OCI-LY3 (cell line): ENCODE measurements at regions not wholly inside any gene's neighbourhood (a gene's known extent, or its start where the extent isn't known, plus 50 kb on each side); places are given as distances from the start of the nearest gene placed in this dataset.

ENCODE experiments used
- H2AFZ ChIP-seq: fragments of 200-600, 300-600 bp; shearing (Covaris generic); 2 replicates; pipeline ENCODE4 v1.6.0; 2014; ENCODE audit warnings: antibody characterized with exemption, low read depth, low read length
- H3K27ac ChIP-seq: fragments of 200-600, 300-600 bp; sonication (generic); 2 replicates; pipeline ENCODE4 v1.5.1; 2014; ENCODE audit warnings: mild to moderate bottlenecking, low read length, moderate library complexity, mixed read lengths
- H3K27me3 ChIP-seq: fragments of 200-600, 300-600 bp; sonication (generic); 2 replicates; pipeline ENCODE4 v1.6.1; 2014; ENCODE audit warnings: low read depth, low read length, mixed read lengths
- H3K36me3 ChIP-seq: fragments of 200-600, 300-600 bp; sonication (generic); replicated peaks from 2 replicates; pipeline ENCODE3; 2014; ENCODE audit warnings: low read depth, low read length, mixed read lengths
- H3K4me1 ChIP-seq: fragments of 300-600, 200-600 bp; sonication (generic); 2 replicates; pipeline ENCODE4 v1.6.1; 2014; ENCODE audit warnings: low read length, mixed read lengths
- H3K4me2 ChIP-seq: fragments of 200-600, 300-600 bp; sonication (generic); 2 replicates; pipeline ENCODE4 v1.6.1; 2014; ENCODE audit warnings: low read length, mixed read lengths
- H3K4me3 ChIP-seq: fragments of 300-600, 200-600 bp; sonication (generic); 2 replicates; pipeline ENCODE4 v1.5.1; 2014; ENCODE audit warnings: antibody characterized with exemption, mild to moderate bottlenecking, low read length, moderate library complexity
- H3K79me2 ChIP-seq: fragments of 300-600, 200-600 bp; shearing (Covaris generic); 2 replicates; pipeline ENCODE4 v1.6.1; 2014; ENCODE audit warnings: mild to moderate bottlenecking, low read length, mixed read lengths
- H3K9ac ChIP-seq: fragments of 300-600, 200-600 bp; shearing (Covaris generic); 2 replicates; pipeline ENCODE4 v1.6.0; 2014; ENCODE audit warnings: mild to moderate bottlenecking, low read length, moderate library complexity
- H3K9me3 ChIP-seq: fragments of 200-600, 300-600 bp; shearing (Covaris generic); 2 replicates; pipeline ENCODE4 v1.6.1; 2014; ENCODE audit warnings: low read length, mixed read lengths; ENCODE audit not compliant: insufficient read depth
- H4K20me1 ChIP-seq: fragments of 200-600, 300-600 bp; sonication (generic); 2 replicates; pipeline ENCODE4 v1.6.1; 2016; ENCODE audit warnings: low read length, mixed read lengths; ENCODE audit not compliant: insufficient read depth
- EZH2phosphoT487 ChIP-seq: fragments of 200-600 bp; shearing (Covaris generic); IDR thresholded peaks from 2 replicates; pipeline ENCODE4 v1.6.1; 2018; ENCODE audit warnings: antibody characterized with exemption, mixed run types, low read depth
- TF ChIP-seq, protein P1 (sequence below): fragments of 200-600, 300-600 bp; sonication (generic); IDR thresholded peaks from 2 replicates; pipeline ENCODE4 v1.5.1; 2014; ENCODE audit warnings: antibody characterized with exemption, low read length, low read depth

DNA sequence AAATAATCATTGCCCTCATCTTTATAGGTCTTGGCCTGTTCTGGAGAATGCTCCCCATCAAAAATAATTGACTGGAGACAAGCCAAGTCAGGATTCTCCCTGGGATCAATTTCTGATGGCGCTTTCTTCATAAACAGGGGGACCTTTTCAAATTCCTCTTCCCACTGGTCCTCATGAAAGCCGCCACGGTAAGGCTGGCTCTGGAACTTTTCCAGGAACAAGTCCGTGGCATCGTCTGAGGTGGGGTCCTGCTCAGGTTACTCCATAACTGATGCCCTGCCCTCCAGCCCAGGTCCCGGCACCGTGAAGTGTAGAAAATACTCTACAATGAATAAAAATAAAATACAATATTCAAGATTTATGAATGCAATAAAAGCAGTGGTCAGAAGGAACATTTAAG lies 79.4 kb upstream of the IGFBP3 start:
- Histone ChIP-seq H3K9ac (no peak overlapping the region), H3K27ac (no peak overlapping the region), H3K4me3 (no peak overlapping the region), H4K20me1 (no peaks in the 10 kb centered on the region), H3K36me3 (no peaks in the 10 kb centered on the region), H3K9me3 (peaks cover 14% of the 10 kb centered on the region; the same call in 1 of the 2 replicates), H3K27me3 (no peaks in the 10 kb centered on the region), H2AFZ (no peak overlapping the region), H3K79me2 (no peaks in the 10 kb centered on the region), H3K4me2 (no peak overlapping the region), H3K4me1 (peaks cover 11% of the 10 kb centered on the region)
- TF ChIP-seq, protein P1, sequence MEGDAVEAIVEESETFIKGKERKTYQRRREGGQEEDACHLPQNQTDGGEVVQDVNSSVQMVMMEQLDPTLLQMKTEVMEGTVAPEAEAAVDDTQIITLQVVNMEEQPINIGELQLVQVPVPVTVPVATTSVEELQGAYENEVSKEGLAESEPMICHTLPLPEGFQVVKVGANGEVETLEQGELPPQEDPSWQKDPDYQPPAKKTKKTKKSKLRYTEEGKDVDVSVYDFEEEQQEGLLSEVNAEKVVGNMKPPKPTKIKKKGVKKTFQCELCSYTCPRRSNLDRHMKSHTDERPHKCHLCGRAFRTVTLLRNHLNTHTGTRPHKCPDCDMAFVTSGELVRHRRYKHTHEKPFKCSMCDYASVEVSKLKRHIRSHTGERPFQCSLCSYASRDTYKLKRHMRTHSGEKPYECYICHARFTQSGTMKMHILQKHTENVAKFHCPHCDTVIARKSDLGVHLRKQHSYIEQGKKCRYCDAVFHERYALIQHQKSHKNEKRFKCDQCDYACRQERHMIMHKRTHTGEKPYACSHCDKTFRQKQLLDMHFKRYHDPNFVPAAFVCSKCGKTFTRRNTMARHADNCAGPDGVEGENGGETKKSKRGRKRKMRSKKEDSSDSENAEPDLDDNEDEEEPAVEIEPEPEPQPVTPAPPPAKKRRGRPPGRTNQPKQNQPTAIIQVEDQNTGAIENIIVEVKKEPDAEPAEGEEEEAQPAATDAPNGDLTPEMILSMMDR, result no peak
- TF ChIP-seq EZH2phosphoT487, result no peak

DNA sequence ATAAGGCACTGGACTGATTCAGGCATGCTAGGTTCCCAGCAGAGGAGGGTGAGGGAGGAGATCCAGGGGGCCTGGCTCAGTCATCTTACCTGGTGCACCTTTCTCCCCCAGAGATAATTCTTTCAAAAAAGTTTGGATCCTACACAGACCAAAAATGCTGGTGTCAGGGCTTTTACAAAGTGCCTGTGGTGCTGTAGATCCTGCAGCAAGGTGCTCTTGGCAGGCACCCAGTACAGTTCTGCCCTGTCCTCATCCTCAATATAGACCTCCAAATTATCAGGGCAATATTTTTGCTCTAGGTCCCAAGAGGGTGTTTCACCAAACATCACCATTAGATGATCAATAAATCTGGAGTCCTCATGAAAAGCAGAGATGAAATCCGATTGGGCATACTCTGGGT lies 78.5 kb upstream of the IGFBP3 start:
- Histone ChIP-seq H3K79me2 (no peaks in the 10 kb centered on the region), H2AFZ (no peak overlapping the region), H4K20me1 (no peaks in the 10 kb centered on the region), H3K4me2 (no peak overlapping the region), H3K27me3 (no peaks in the 10 kb centered on the region), H3K9me3 (peaks cover 14% of the 10 kb centered on the region; the same call in 1 of the 2 replicates), H3K4me3 (no peak overlapping the region), H3K4me1 (peaks cover 6% of the 10 kb centered on the region), H3K36me3 (no peaks in the 10 kb centered on the region), H3K9ac (no peak overlapping the region), H3K27ac (no peak overlapping the region)
- TF ChIP-seq, protein P1, result no peak
- TF ChIP-seq EZH2phosphoT487, result no peak

DNA sequence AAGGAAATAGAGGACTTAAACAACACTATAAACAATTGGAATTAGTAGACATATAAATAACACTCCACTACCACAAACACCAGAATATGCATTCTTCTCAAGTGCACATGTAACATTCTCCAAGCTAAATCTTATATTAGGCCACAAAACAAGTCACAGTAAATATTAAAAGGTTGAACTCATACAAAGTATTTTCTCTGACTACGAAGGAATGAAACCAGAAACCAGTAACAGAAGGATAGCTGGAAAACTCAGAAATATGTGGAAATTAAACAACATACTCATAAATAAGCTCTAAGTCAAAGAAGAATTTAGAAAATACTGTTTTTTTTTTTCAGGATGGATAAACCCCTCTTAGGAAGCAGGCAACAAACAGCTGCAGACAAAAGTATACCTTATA lies 77.4 kb upstream of the IGFBP3 start:
- Histone ChIP-seq H3K27me3 (no peaks in the 10 kb centered on the region), H3K9ac (no peak overlapping the region), H3K4me1 (no peaks in the 10 kb centered on the region), H3K4me3 (no peak overlapping the region), H2AFZ (no peak overlapping the region), H4K20me1 (no peaks in the 10 kb centered on the region), H3K79me2 (no peaks in the 10 kb centered on the region), H3K4me2 (no peak overlapping the region), H3K27ac (no peak overlapping the region), H3K36me3 (no peaks in the 10 kb centered on the region), H3K9me3 (peaks cover 14% of the 10 kb centered on the region; the same call in 1 of the 2 replicates)
- TF ChIP-seq, protein P1, result no peak
- TF ChIP-seq EZH2phosphoT487, result no peak

DNA sequence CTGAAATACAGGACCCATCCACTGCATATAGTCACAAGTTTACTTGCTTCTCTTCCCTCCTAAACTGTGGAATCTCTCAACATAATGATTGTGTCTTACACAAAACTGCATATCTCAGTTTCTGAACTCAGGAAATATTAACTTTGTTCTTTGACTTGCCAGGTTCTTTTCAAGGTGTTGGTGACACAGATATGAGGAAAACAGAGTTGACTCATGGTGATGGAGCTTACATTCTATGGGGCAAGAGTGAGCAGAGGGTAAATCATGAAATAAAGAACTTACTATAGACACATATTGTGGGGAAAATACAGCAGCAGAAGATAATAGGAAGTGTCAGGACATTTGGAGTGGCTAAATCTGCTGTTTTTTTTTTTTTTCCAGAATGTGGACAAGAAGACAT lies 72.5 kb upstream of the IGFBP3 start:
- Histone ChIP-seq H3K4me2 (no peak overlapping the region), H2AFZ (no peak overlapping the region), H4K20me1 (no peaks in the 10 kb centered on the region), H3K27ac (no peak overlapping the region), H3K27me3 (no peaks in the 10 kb centered on the region), H3K9ac (no peak overlapping the region), H3K36me3 (no peaks in the 10 kb centered on the region), H3K9me3 (peaks cover 14% of the 10 kb centered on the region; the same call in 1 of the 2 replicates), H3K4me3 (no peak overlapping the region), H3K79me2 (no peaks in the 10 kb centered on the region), H3K4me1 (no peaks in the 10 kb centered on the region)
- TF ChIP-seq, protein P1, result no peak
- no peak for TF ChIP-seq EZH2phosphoT487
